ENCODE measurements at regions not wholly inside any gene's neighbourhood (a gene's known extent, or its start where the extent isn't known, plus 50 kb on each side); places are given as distances from the start of the nearest gene placed in this dataset.
"Not testable (repeated sequence)": the region's sequence is repeated elsewhere in the genome, so short reads cannot be mapped to it uniquely, and the experiment has no call there.

GRCh38 chr4:72857216-72857615 is 212.3 kb downstream of the COX18 start:
- Mint-ChIP-seq H3K36me3 (ENCODE audit: low read depth) (no peaks in the 10 kb centered on the region), H3K4me1 (no peaks in the 10 kb centered on the region), H3K4me3 (no peak overlapping the region), H3K27ac (no peak overlapping the region), H3K9me3 (peaks cover 1% of the 10 kb centered on the region), H3K27me3 (ENCODE audit: low read depth) (no peaks in the 10 kb centered on the region)
- no peak for TF ChIP-seq CTCF (IDR thresholded peaks at IDR 0.05; ENCODE audit: unreplicated experiment in 3 of 3)

GRCh38 chr4:72846280-72847111 is 223.0 kb downstream of the COX18 start:
- Mint-ChIP-seq H3K36me3 (ENCODE audit: low read depth) (no peaks in the 10 kb centered on the region), H3K4me1 (no peaks in the 10 kb centered on the region), H3K27ac (no peak overlapping the region), H3K27me3 (ENCODE audit: low read depth) (no peaks in the 10 kb centered on the region), H3K4me3 (no peak overlapping the region), H3K9me3 (peaks cover 20% of the 10 kb centered on the region)
- TF ChIP-seq CTCF (IDR thresholded peaks at IDR 0.05; ENCODE audit: unreplicated experiment in 3 of 3), result no peak

GRCh38 chr4:72843466-72843865 is 226.1 kb downstream of the COX18 start:
- TF ChIP-seq CTCF (IDR thresholded peaks at IDR 0.05; ENCODE audit: unreplicated experiment in 3 of 3), result no peak
- H3K36me3 Mint-ChIP-seq (ENCODE audit: low read depth), result no peaks in the 10 kb centered on the region

GRCh38 chr4:72842323-72842722 is 227.2 kb downstream of the COX18 start:
- H3K9me3 Mint-ChIP-seq, result peaks cover 15% of the 10 kb centered on the region
- no peaks in the 10 kb centered on the region for H3K4me1 Mint-ChIP-seq
- no peak for TF ChIP-seq CTCF (IDR thresholded peaks at IDR 0.05; ENCODE audit: unreplicated experiment in 3 of 3)
- no peaks in the 10 kb centered on the region for H3K27me3 Mint-ChIP-seq (ENCODE audit: low read depth)
- no peak overlapping the region for H3K4me3 Mint-ChIP-seq
- H3K27ac Mint-ChIP-seq, result no peak overlapping the region
- no peaks in the 10 kb centered on the region for H3K36me3 Mint-ChIP-seq (ENCODE audit: low read depth)

More at GRCh38 chr4:72843466-72843865, 226.1 kb downstream of the COX18 start:
- Mint-ChIP-seq H3K27ac (no peak overlapping the region), H3K4me1 (no peaks in the 10 kb centered on the region), H3K27me3 (ENCODE audit: low read depth) (no peaks in the 10 kb centered on the region), H3K4me3 (no peak overlapping the region), H3K9me3 (peaks cover 9% of the 10 kb centered on the region)

- H3K27me3 Mint-ChIP-seq (ENCODE audit: low read depth); H3K27ac Mint-ChIP-seq; H3K36me3 Mint-ChIP-seq (ENCODE audit: low read depth); H3K4me3 Mint-ChIP-seq; H3K4me1 Mint-ChIP-seq: not testable (repeated sequence)
- peaks cover 18% of the 10 kb centered on the region for H3K9me3 Mint-ChIP-seq
These were observed 229.3 kb downstream of the COX18 start for GRCh38 chr4:72840166-72840565.

- Mint-ChIP-seq H3K4me3 (no peak overlapping the region), H3K27me3 (ENCODE audit: low read depth) (no peaks in the 10 kb centered on the region), H3K27ac (no peak overlapping the region), H3K9me3 (peaks cover 24% of the 10 kb centered on the region), H3K4me1 (no peaks in the 10 kb centered on the region), H3K36me3 (ENCODE audit: low read depth) (no peaks in the 10 kb centered on the region)
- no peak for TF ChIP-seq CTCF (IDR thresholded peaks at IDR 0.05; ENCODE audit: unreplicated experiment in 3 of 3)
These were observed 240.7 kb downstream of the COX18 start for GRCh38 chr4:72828864-72829263.

Measured in nephron (organoid).